GM23248 (cell line): ENCODE measurements at regions not wholly inside any gene's neighbourhood (a gene's known extent, or its start where the extent isn't known, plus 50 kb on each side); places are given as distances from the start of the nearest gene placed in this dataset.

ENCODE experiments used
- DNase-seq: peaks from one replicate; pipeline ENCODE4 v3.0.0-alpha.2; 2015
- H2AFZ ChIP-seq: fragments of 200-600 bp; sonication (generic); 2 replicates; pipeline ENCODE4 v1.6.1; 2016; ENCODE audit warnings: antibody characterized with exemption
- H3F3A ChIP-seq: fragments of 200-600 bp; sonication (generic); 2 replicates; pipeline ENCODE4 v1.6.1; 2016; ENCODE audit warnings: mild to moderate bottlenecking, antibody characterized with exemption, mixed run types; ENCODE audit not compliant: insufficient read depth
- H3K27ac ChIP-seq: fragments of 200-600 bp; sonication (generic); 2 replicates; pipeline ENCODE4 v1.5.1; 2016; ENCODE audit warnings: mild to moderate bottlenecking
- H3K27me3 ChIP-seq: fragments of 200-600 bp; sonication (generic); replicated peaks from 2 replicates; pipeline ENCODE4 v1.6.1; 2016; ENCODE audit warnings: mild to moderate bottlenecking; ENCODE audit not compliant: insufficient read depth
- H3K36me3 ChIP-seq: fragments of 200-600 bp; sonication (generic); 2 replicates; pipeline ENCODE4 v1.6.1; 2016; ENCODE audit warnings: low read depth, mild to moderate bottlenecking
- H3K4me1 ChIP-seq: fragments of 200-600 bp; sonication (generic); 2 replicates; pipeline ENCODE4 v1.6.1; 2016; ENCODE audit warnings: mild to moderate bottlenecking; ENCODE audit not compliant: insufficient read depth
- H3K4me2 ChIP-seq: fragments of 200-600 bp; sonication (generic); one replicate; pipeline ENCODE4 v1.6.1; 2016; ENCODE audit warnings: mild to moderate bottlenecking; ENCODE audit not compliant: unreplicated experiment
- H3K4me3 ChIP-seq: fragments of 200-600 bp; sonication (generic); 2 replicates; pipeline ENCODE4 v1.5.1; 2016; ENCODE audit warnings: mild to moderate bottlenecking
- H3K79me2 ChIP-seq: fragments of 200-600 bp; sonication (generic); 2 replicates; pipeline ENCODE4 v1.6.1; 2016; ENCODE audit warnings: mild to moderate bottlenecking; ENCODE audit not compliant: insufficient read depth
- H3K9ac ChIP-seq: fragments of 200-600 bp; sonication (generic); 2 replicates; pipeline ENCODE4 v1.6.1; 2016; ENCODE audit warnings: mild to moderate bottlenecking
- H3K9me2 ChIP-seq: fragments of 200-600 bp; sonication (generic); 2 replicates; pipeline ENCODE4 v1.6.1; 2016; ENCODE audit warnings: mixed run types, mild to moderate bottlenecking, moderate library complexity; ENCODE audit not compliant: insufficient read depth
- H3K9me3 ChIP-seq: fragments of 200-600 bp; sonication (generic); one replicate; pipeline ENCODE4 v1.6.1; 2017; ENCODE audit warnings: low read depth
- H4K20me1 ChIP-seq: fragments of 200-600 bp; sonication (generic); 2 replicates; pipeline ENCODE4 v1.6.0; 2016; ENCODE audit not compliant: insufficient read depth
- EZH2 ChIP-seq: fragments of 200-600 bp; sonication (generic); IDR thresholded peaks from 2 replicates; pipeline ENCODE4 v1.6.1; 2018; ENCODE audit warnings: antibody characterized with exemption, mild to moderate bottlenecking; ENCODE audit not compliant: insufficient read depth, poor library complexity, severe bottlenecking
- EZH2phosphoT487 ChIP-seq: fragments of 200-600 bp; sonication (generic); IDR thresholded peaks from 2 replicates; pipeline ENCODE4 v1.6.1; 2018; ENCODE audit warnings: antibody characterized with exemption, moderate library complexity, mild to moderate bottlenecking, low read depth; ENCODE audit not compliant: insufficient read depth
- WGBS, 2 experiments: methylation state at CpG; one replicate each; pipeline ENCODE4 v1.1.6; 2015 to 2017; ENCODE audit warnings: low lambda C conversion rate in 2 of 2, low coverage in 1 of 2; ENCODE audit errors: missing lambda C conversion rate in 2 of 2; 5-methylcytosine and 5-hydroxymethylcytosine counted together
- in situ Hi-C: fragments of 300-500 bp; cut with MboI; formaldehyde crosslinking; loops from 2 replicates; pipeline ENCODE4 v1.15.0; 2020

GRCh38 chr18:71523483-71524435, 1020.4 kb downstream of the CBLN2 start:
- Histone ChIP-seq H3K4me3 (no peak overlapping the region), H3K9ac (no peak overlapping the region), H3K4me2 (no peak overlapping the region), H3K27ac (no peak overlapping the region), H3K4me1 (no peaks in the 10 kb centered on the region), H3K36me3 (no peaks in the 10 kb centered on the region), H3K9me3 (peaks cover 5% of the 10 kb centered on the region), H3F3A (no peaks in the 10 kb centered on the region), H3K79me2 (no peaks in the 10 kb centered on the region), H2AFZ (no peak overlapping the region), H4K20me1 (no peaks in the 10 kb centered on the region), H3K27me3 (no peaks in the 10 kb centered on the region), H3K9me2 (no peaks in the 10 kb centered on the region)
- in situ Hi-C loops = no loop called here
- WGBS, 2 experiments = 8% methylated on average over 5 of the region's 5 CpGs
- no peak for DNase-seq
- TF ChIP-seq EZH2 = no peak
- TF ChIP-seq EZH2phosphoT487 = no peak

GRCh38 chr18:71505526-71505925, 1038.6 kb downstream of the CBLN2 start:
- Histone ChIP-seq H3F3A (no peaks in the 10 kb centered on the region), H3K27ac (no peak overlapping the region), H3K4me3 (no peak overlapping the region), H3K4me2 (no peak overlapping the region), H3K36me3 (no peaks in the 10 kb centered on the region), H3K79me2 (no peaks in the 10 kb centered on the region), H2AFZ (no peak overlapping the region), H3K27me3 (no peaks in the 10 kb centered on the region), H3K9ac (no peak overlapping the region), H3K9me2 (no peaks in the 10 kb centered on the region), H3K4me1 (no peaks in the 10 kb centered on the region), H3K9me3 (no peaks in the 10 kb centered on the region), H4K20me1 (no peaks in the 10 kb centered on the region)
- TF ChIP-seq EZH2phosphoT487 (no peak), EZH2 (no peak)
- 8% methylated on average over 2 of the region's 2 CpGs for WGBS, 2 experiments
- in situ Hi-C loops = no loop called here
- no peak for DNase-seq

GRCh38 chr18:71503222-71503621, 1040.9 kb downstream of the CBLN2 start:
- TF ChIP-seq EZH2phosphoT487 (no peak), EZH2 (no peak)
- in situ Hi-C loops = no loop called here

GRCh38 chr18:71485611-71486010, 1058.5 kb downstream of the CBLN2 start:
- no peak overlapping the region for H2AFZ ChIP-seq
- no peaks in the 10 kb centered on the region for H4K20me1 ChIP-seq
- WGBS, 2 experiments = 20 to 33% methylated on average over 3 of the region's 3 CpGs
- no peaks in the 10 kb centered on the region for H3F3A ChIP-seq
- no peaks in the 10 kb centered on the region for H3K27me3 ChIP-seq
- H3K9me3 ChIP-seq = no peaks in the 10 kb centered on the region
- H3K27ac ChIP-seq = no peak overlapping the region
- no peak overlapping the region for H3K4me3 ChIP-seq
- no peak overlapping the region for H3K9ac ChIP-seq
- DNase-seq = no peak
- no peak overlapping the region for H3K4me2 ChIP-seq
- no peak for TF ChIP-seq EZH2
- no peak for TF ChIP-seq EZH2phosphoT487
- in situ Hi-C loops = no loop called here
- H3K79me2 ChIP-seq = no peaks in the 10 kb centered on the region
- no peaks in the 10 kb centered on the region for H3K4me1 ChIP-seq
- H3K9me2 ChIP-seq = no peaks in the 10 kb centered on the region
- H3K36me3 ChIP-seq = no peaks in the 10 kb centered on the region

More at GRCh38 chr18:71503222-71503621, 1040.9 kb downstream of the CBLN2 start:
- Histone ChIP-seq H3K4me2 (no peak overlapping the region), H3K9ac (no peak overlapping the region), H3K9me3 (no peaks in the 10 kb centered on the region), H3F3A (no peaks in the 10 kb centered on the region), H3K4me3 (no peak overlapping the region), H2AFZ (no peak overlapping the region), H3K36me3 (no peaks in the 10 kb centered on the region), H3K27me3 (no peaks in the 10 kb centered on the region), H3K9me2 (no peaks in the 10 kb centered on the region), H3K4me1 (no peaks in the 10 kb centered on the region), H3K27ac (no peak overlapping the region), H4K20me1 (no peaks in the 10 kb centered on the region), H3K79me2 (no peaks in the 10 kb centered on the region)
- DNase-seq = no peak
